ENCODE measurements at regions not wholly inside any gene's neighbourhood (a gene's known extent, or its start where the extent isn't known, plus 50 kb on each side); places are given as distances from the start of the nearest gene placed in this dataset.

- in situ Hi-C loops (cut with MboI; ENCODE audit: low sequenced_read_pairs, unreplicated experiment), result no loop called here
- TF ChIP-seq CTCF (IDR thresholded peaks at IDR 0.05; ENCODE audit: borderline replicate concordance, control extremely low read depth, extremely low read depth, insufficient read depth, missing control alignments), result no peak
- DNase-seq (ENCODE audit: low spot score), result no peak
These were observed 74.3 kb upstream of the ARPP21 start for GRCh38 chr3:35565048-35565447.
